SU-DHL-6 (cell line): ENCODE measurements at regions not wholly inside any gene's neighbourhood (a gene's known extent, or its start where the extent isn't known, plus 50 kb on each side); places are given as distances from the start of the nearest gene placed in this dataset.

ENCODE experiments used
- H2AFZ ChIP-seq: fragments of 200-600 bp; sonication (generic); 2 replicates; pipeline ENCODE4 v1.6.1; 2014; ENCODE audit warnings: low read depth, mild to moderate bottlenecking, moderate library complexity, mixed read lengths, antibody characterized with exemption, low read length; ENCODE audit not compliant: severe bottlenecking
- H3F3A ChIP-seq: fragments of 200-600 bp; shearing (Covaris generic); 2 replicates; pipeline ENCODE4 v1.6.0; 2016; ENCODE audit warnings: antibody characterized with exemption, mild to moderate bottlenecking; ENCODE audit not compliant: insufficient read depth
- H3K27ac ChIP-seq: fragments of 200-600 bp; sonication (generic); 2 replicates; pipeline ENCODE4 v1.5.1; 2016; ENCODE audit warnings: low read depth, mild to moderate bottlenecking, low read length, moderate library complexity, mixed read lengths
- H3K27me3 ChIP-seq: fragments of 200-600 bp; sonication (generic), shearing (Covaris generic); 2 replicates; pipeline ENCODE4 v1.6.0; 2014; ENCODE audit warnings: mild to moderate bottlenecking, low read length
- H3K36me3 ChIP-seq: fragments of 200-600 bp; sonication (generic); 2 replicates; pipeline ENCODE4 v1.6.1; 2014; ENCODE audit warnings: mild to moderate bottlenecking, low read length, mixed read lengths
- H3K4me2 ChIP-seq: fragments of 300-600, 200-600 bp; shearing (Covaris generic), sonication (generic); 2 replicates; pipeline ENCODE4 v1.6.0; 2014; ENCODE audit warnings: low read length, low read depth, mild to moderate bottlenecking; ENCODE audit not compliant: poor library complexity, severe bottlenecking
- H3K4me3 ChIP-seq: fragments of 200-600 bp; sonication (generic); 2 replicates; pipeline ENCODE4 v1.5.1; 2014; ENCODE audit warnings: antibody characterized with exemption, low read length, mild to moderate bottlenecking, mixed read lengths; ENCODE audit not compliant: insufficient read depth, poor library complexity, severe bottlenecking
- H3K79me2 ChIP-seq: fragments of 200-600 bp; sonication (generic); 2 replicates; pipeline ENCODE4 v1.6.1; 2014; ENCODE audit warnings: mild to moderate bottlenecking, low read length, moderate library complexity; ENCODE audit not compliant: insufficient read depth
- H3K9ac ChIP-seq: fragments of 200-600 bp; sonication (generic); 2 replicates; pipeline ENCODE4 v1.7.0; 2014; ENCODE audit warnings: mild to moderate bottlenecking, low read length
- H3K9me2 ChIP-seq: fragments of 200-600 bp; sonication (generic); replicated peaks from 2 replicates; pipeline ENCODE4 v1.6.1; 2014; ENCODE audit warnings: low read length; ENCODE audit not compliant: insufficient read depth
- H3K9me3 ChIP-seq: fragments of 200-600 bp; sonication (generic); 2 replicates; pipeline ENCODE4 v1.6.1; 2014; ENCODE audit warnings: low read length, mixed read lengths; ENCODE audit not compliant: insufficient read depth
- H4K20me1 ChIP-seq: fragments of 200-600 bp; sonication (generic); 2 replicates; pipeline ENCODE4 v1.6.1; 2014; ENCODE audit warnings: low read depth, mild to moderate bottlenecking, antibody characterized with exemption, low read length, moderate library complexity, mixed read lengths
- EZH2phosphoT487 ChIP-seq: fragments of 200-600 bp; sonication (generic), shearing (Covaris generic); conservative IDR thresholded peaks from 2 replicates; pipeline ENCODE4 v1.6.1; 2018; ENCODE audit warnings: mild to moderate bottlenecking, antibody characterized with exemption, low read length, moderate library complexity, mixed read lengths
- TF ChIP-seq, protein P1 (sequence below): fragments of 200-600 bp; sonication (generic); IDR thresholded peaks from one replicate; pipeline ENCODE4 v1.5.1; 2017; ENCODE audit warnings: antibody characterized with exemption, mild to moderate bottlenecking, low read length, moderate library complexity; ENCODE audit not compliant: insufficient read depth, poor library complexity, severe bottlenecking

GRCh38 chr1:244265507-244265906 lies 186.2 kb downstream of the ADSS2 start:
- H3K9ac ChIP-seq: no peak overlapping the region
- H3F3A ChIP-seq: no peaks in the 10 kb centered on the region
- no peak overlapping the region for H3K4me2 ChIP-seq
- no peaks in the 10 kb centered on the region for H3K9me2 ChIP-seq
- no peaks in the 10 kb centered on the region for H3K79me2 ChIP-seq
- H3K36me3 ChIP-seq: no peaks in the 10 kb centered on the region
- H4K20me1 ChIP-seq: no peaks in the 10 kb centered on the region
- H2AFZ ChIP-seq: no peak overlapping the region
- no peaks in the 10 kb centered on the region for H3K9me3 ChIP-seq
- H3K4me3 ChIP-seq: no peak overlapping the region
- no peaks in the 10 kb centered on the region for H3K27me3 ChIP-seq
- TF ChIP-seq EZH2phosphoT487: no peak
- TF ChIP-seq, protein P1, sequence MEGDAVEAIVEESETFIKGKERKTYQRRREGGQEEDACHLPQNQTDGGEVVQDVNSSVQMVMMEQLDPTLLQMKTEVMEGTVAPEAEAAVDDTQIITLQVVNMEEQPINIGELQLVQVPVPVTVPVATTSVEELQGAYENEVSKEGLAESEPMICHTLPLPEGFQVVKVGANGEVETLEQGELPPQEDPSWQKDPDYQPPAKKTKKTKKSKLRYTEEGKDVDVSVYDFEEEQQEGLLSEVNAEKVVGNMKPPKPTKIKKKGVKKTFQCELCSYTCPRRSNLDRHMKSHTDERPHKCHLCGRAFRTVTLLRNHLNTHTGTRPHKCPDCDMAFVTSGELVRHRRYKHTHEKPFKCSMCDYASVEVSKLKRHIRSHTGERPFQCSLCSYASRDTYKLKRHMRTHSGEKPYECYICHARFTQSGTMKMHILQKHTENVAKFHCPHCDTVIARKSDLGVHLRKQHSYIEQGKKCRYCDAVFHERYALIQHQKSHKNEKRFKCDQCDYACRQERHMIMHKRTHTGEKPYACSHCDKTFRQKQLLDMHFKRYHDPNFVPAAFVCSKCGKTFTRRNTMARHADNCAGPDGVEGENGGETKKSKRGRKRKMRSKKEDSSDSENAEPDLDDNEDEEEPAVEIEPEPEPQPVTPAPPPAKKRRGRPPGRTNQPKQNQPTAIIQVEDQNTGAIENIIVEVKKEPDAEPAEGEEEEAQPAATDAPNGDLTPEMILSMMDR: no peak
- no peak overlapping the region for H3K27ac ChIP-seq

GRCh38 chr1:244269169-244269568 lies 182.5 kb downstream of the ADSS2 start:
- Histone ChIP-seq H3K27me3 (no peaks in the 10 kb centered on the region), H3K36me3 (no peaks in the 10 kb centered on the region), H3K4me3 (no peak overlapping the region), H3F3A (no peaks in the 10 kb centered on the region), H3K9ac (no peak overlapping the region), H2AFZ (no peak overlapping the region), H4K20me1 (no peaks in the 10 kb centered on the region), H3K9me2 (no peaks in the 10 kb centered on the region), H3K9me3 (no peaks in the 10 kb centered on the region), H3K79me2 (no peaks in the 10 kb centered on the region), H3K27ac (no peak overlapping the region), H3K4me2 (no peak overlapping the region)
- no peak for TF ChIP-seq EZH2phosphoT487
- TF ChIP-seq, protein P1: no peak

GRCh38 chr1:244271004-244271403 lies 180.7 kb downstream of the ADSS2 start:
- Histone ChIP-seq H3K36me3 (no peaks in the 10 kb centered on the region), H3K9ac (no peak overlapping the region), H3K4me2 (no peak overlapping the region), H3K4me3 (no peak overlapping the region), H3K9me3 (no peaks in the 10 kb centered on the region), H3F3A (no peaks in the 10 kb centered on the region), H3K27ac (no peak overlapping the region), H3K27me3 (no peaks in the 10 kb centered on the region), H4K20me1 (no peaks in the 10 kb centered on the region), H3K9me2 (no peaks in the 10 kb centered on the region), H3K79me2 (no peaks in the 10 kb centered on the region), H2AFZ (no peak overlapping the region)
- TF ChIP-seq EZH2phosphoT487: no peak
- TF ChIP-seq, protein P1: no peak
